PC-3 (cell line): ENCODE measurements at regions not wholly inside any gene's neighbourhood (a gene's known extent, or its start where the extent isn't known, plus 50 kb on each side); places are given as distances from the start of the nearest gene placed in this dataset.

Experiments
- ATAC-seq: fragments of 200-7000 bp; cut with Tn5 transposase; 2 replicates; pipeline ENCODE4 v1.9.1; 2020; ENCODE audit warnings: mild to moderate bottlenecking, moderate library complexity
- BruUV-seq: library from RNA; stranded (reverse); fragments of 400-500 nt; replicated peaks from 2 replicates; lab custom pipeline; 2021; lab: Mats Ljungman, UMichigan
- CTCF ChIA-PET: fragments of 300-600 bp; sonication (Branson Sonifier 250); formaldehyde crosslinking; loops from one replicate; lab custom pipeline; 2022; ENCODE audit warnings: antibody characterized with exemption; lab: Charles Lee
- POLR2A ChIA-PET: fragments of 300-600 bp; sonication (Branson Sonifier 250); formaldehyde crosslinking; loops from one replicate; lab custom pipeline; 2022; ENCODE audit warnings: antibody characterized with exemption; ENCODE audit not compliant: unreplicated experiment; lab: Charles Lee
- DNase-seq: peaks from one replicate; pipeline ENCODE4 v3.0.0-alpha.2; 2015
- H2AFZ ChIP-seq: fragments of 300-600 bp; sonication (generic); 2 replicates; pipeline ENCODE4 v1.6.0; 2016; ENCODE audit warnings: antibody characterized with exemption, low read length
- H3F3A ChIP-seq: fragments of 300-600 bp; sonication (generic); one replicate; pipeline ENCODE4 v1.6.0; 2017; ENCODE audit warnings: antibody characterized with exemption, low read length, control low read depth, mild to moderate bottlenecking; ENCODE audit not compliant: unreplicated experiment
- H3K27ac ChIP-seq: fragments of 300-600 bp; sonication (generic); 2 replicates; pipeline ENCODE4 v1.5.1; 2016; ENCODE audit warnings: mild to moderate bottlenecking, low read length
- H3K27me3 ChIP-seq: fragments of 300-600 bp; sonication (generic); 2 replicates; pipeline ENCODE4 v1.6.1; 2016; ENCODE audit warnings: low read length, mixed read lengths
- H3K36me3 ChIP-seq: fragments of 300-600 bp; sonication (generic); 2 replicates; pipeline ENCODE4 v1.6.1; 2016; ENCODE audit warnings: low read depth, mixed run types, low read length, mixed read lengths
- H3K4me1 ChIP-seq: fragments of 300-600 bp; sonication (generic); 2 replicates; pipeline ENCODE4 v1.5.1; 2016; ENCODE audit warnings: low read length; ENCODE audit not compliant: insufficient read depth
- H3K4me2 ChIP-seq: fragments of 300-600 bp; sonication (generic); 2 replicates; pipeline ENCODE4 v1.6.0; 2016; ENCODE audit warnings: low read length
- H3K4me3 ChIP-seq: fragments of 300-600 bp; sonication (generic); 2 replicates; pipeline ENCODE4 v1.5.1; 2016; ENCODE audit warnings: mild to moderate bottlenecking, low read length, mixed read lengths
- H3K79me2 ChIP-seq: fragments of 300-600 bp; sonication (generic); 2 replicates; pipeline ENCODE4 v1.6.1; 2017; ENCODE audit warnings: low read length, mixed read lengths
- H3K9ac ChIP-seq: fragments of 300-600 bp; sonication (generic); 2 replicates; pipeline ENCODE4 v1.6.0; 2016; ENCODE audit warnings: mild to moderate bottlenecking, low read length
- H3K9me2 ChIP-seq: fragments of 300-600 bp; sonication (generic); replicated peaks from 2 replicates; pipeline ENCODE4 v1.6.1; 2016; ENCODE audit warnings: mixed run types, low read length, mixed read lengths
- H3K9me3 ChIP-seq: fragments of 300-600 bp; sonication (generic); 2 replicates; pipeline ENCODE4 v1.6.1; 2016; ENCODE audit warnings: low read length, mixed read lengths
- H4K20me1 ChIP-seq: fragments of 300-600 bp; sonication (generic); 2 replicates; pipeline ENCODE4 v1.6.1; 2016; ENCODE audit warnings: low read length, mixed read lengths
- EZH2 ChIP-seq: fragments of 300-600 bp; sonication (generic); IDR thresholded peaks from one replicate; pipeline ENCODE4 v1.6.1; 2017; ENCODE audit warnings: antibody characterized with exemption, mild to moderate bottlenecking, low read length; ENCODE audit not compliant: unreplicated experiment
- EZH2phosphoT487 ChIP-seq: fragments of 300-600 bp; sonication (generic); IDR thresholded peaks from 2 replicates; pipeline ENCODE4 v1.6.1; 2018; ENCODE audit warnings: mild to moderate bottlenecking, antibody characterized with exemption, low read length, borderline replicate concordance
- intact Hi-C: fragments of 100-400 bp; cut with micrococcal nuclease; formaldehyde crosslinking; loops from 2 replicates; pipeline ENCODE4 v1.9.0; 2023
- TF ChIP-seq, protein P1 (sequence below): fragments of 300-600 bp; sonication (generic); conservative IDR thresholded peaks from 2 replicates; pipeline ENCODE4 v1.5.1; 2017; ENCODE audit warnings: antibody characterized with exemption, low read depth, mild to moderate bottlenecking, low read length

DNA sequence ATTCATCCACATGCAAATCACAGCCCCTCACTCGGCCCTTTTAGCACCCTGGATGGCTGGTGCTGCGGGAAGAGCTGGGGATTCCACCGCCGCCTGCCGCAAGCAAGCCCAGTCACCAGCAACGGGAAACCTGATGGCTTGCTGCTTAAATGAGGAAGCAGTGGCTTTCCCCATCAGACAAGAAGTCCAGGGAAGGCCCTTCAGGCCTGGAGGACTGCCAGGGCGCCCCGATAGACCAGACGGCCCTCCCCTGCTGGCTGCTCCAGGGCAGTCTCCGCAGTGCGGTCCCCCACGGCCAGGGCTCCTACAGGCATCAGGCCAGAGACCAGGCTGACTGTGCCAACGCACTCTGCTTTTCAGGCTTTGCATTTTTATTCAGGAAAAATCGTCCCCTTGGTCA lies 439.1 kb downstream of the EIPR1 start:
- Histone ChIP-seq H3K79me2 (no peaks in the 10 kb centered on the region), H3K27ac (no peak overlapping the region), H3F3A (no peaks in the 10 kb centered on the region), H3K4me3 (no peak overlapping the region), H3K4me2 (no peak overlapping the region), H3K9me3 (no peaks in the 10 kb centered on the region), H3K4me1 (no peaks in the 10 kb centered on the region), H3K27me3 (0 out of 2 replicates have a peak, but pooled peaks cover 7% of the 10 kb centered on the region), H3K9me2 (no peaks in the 10 kb centered on the region), H3K9ac (no peak overlapping the region), H2AFZ (no peak overlapping the region), H4K20me1 (no peaks in the 10 kb centered on the region), H3K36me3 (no peaks in the 10 kb centered on the region)
- POLR2A ChIA-PET: no interaction called here
- intact Hi-C loops: no loop called here
- TF ChIP-seq EZH2phosphoT487 (no peak), EZH2 (no peak)
- TF ChIP-seq, protein P1, sequence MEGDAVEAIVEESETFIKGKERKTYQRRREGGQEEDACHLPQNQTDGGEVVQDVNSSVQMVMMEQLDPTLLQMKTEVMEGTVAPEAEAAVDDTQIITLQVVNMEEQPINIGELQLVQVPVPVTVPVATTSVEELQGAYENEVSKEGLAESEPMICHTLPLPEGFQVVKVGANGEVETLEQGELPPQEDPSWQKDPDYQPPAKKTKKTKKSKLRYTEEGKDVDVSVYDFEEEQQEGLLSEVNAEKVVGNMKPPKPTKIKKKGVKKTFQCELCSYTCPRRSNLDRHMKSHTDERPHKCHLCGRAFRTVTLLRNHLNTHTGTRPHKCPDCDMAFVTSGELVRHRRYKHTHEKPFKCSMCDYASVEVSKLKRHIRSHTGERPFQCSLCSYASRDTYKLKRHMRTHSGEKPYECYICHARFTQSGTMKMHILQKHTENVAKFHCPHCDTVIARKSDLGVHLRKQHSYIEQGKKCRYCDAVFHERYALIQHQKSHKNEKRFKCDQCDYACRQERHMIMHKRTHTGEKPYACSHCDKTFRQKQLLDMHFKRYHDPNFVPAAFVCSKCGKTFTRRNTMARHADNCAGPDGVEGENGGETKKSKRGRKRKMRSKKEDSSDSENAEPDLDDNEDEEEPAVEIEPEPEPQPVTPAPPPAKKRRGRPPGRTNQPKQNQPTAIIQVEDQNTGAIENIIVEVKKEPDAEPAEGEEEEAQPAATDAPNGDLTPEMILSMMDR: no peak
- no TSS peak for BruUV-seq
- DNase-seq: no peak
- ATAC-seq: no peak
- CTCF ChIA-PET: no interaction called here

DNA sequence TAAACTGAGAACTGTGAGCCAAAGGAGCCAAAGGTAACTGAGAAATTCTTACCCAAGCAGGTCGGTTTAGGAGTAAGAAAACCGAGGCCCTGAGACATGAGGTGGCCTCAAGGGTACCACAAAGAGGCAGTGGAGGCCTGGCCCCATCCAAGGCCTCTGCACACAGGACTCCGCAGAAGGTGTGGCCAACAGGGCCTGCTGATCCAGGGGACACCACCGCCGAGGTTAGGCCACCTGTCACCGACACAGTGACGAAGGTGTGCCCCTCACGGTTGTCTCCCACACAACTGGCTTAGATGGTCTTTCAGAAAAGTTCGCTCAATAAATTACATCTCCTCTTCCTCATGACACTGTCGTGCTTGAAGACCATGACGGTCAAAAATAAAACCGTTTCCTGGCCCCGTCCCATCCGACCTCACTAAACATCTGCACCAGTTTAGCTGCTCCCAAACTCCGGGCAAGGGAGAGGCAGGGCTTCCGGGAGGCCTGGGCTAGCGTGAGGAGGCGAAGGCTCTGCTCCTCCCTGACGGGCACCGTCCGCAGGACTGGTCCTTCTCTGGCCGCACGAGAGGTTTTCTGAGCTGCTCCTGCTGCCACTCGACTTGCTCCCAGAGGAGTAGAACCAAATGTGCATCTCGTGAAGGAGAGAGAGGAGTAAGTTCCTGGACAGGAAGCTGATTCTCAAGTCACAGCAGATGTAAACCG lies 442.0 kb downstream of the EIPR1 start:
- H3K4me2 ChIP-seq: no peak overlapping the region
- H3K4me1 ChIP-seq: no peaks in the 10 kb centered on the region
- no peak overlapping the region for H3K4me3 ChIP-seq
- no peaks in the 10 kb centered on the region for H3K79me2 ChIP-seq
- ATAC-seq (no peak), DNase-seq (no peak)
- no peak overlapping the region for H2AFZ ChIP-seq
- H3K9ac ChIP-seq: no peak overlapping the region
- H3K9me2 ChIP-seq: no peaks in the 10 kb centered on the region
- POLR2A ChIA-PET: no interaction called here
- no peaks in the 10 kb centered on the region for H3K9me3 ChIP-seq
- no peaks in the 10 kb centered on the region for H3K36me3 ChIP-seq
- H3F3A ChIP-seq: no peaks in the 10 kb centered on the region
- 0 out of 2 replicates have a peak, but pooled peaks cover 8% of the 10 kb centered on the region for H3K27me3 ChIP-seq
- TF ChIP-seq EZH2phosphoT487 (no peak), EZH2 (no peak)
- TF ChIP-seq, protein P1: no peak
- CTCF ChIA-PET: no interaction called here
- no TSS peak for BruUV-seq
- H3K27ac ChIP-seq: no peak overlapping the region
- no peaks in the 10 kb centered on the region for H4K20me1 ChIP-seq
- intact Hi-C loops: no loop called here

DNA sequence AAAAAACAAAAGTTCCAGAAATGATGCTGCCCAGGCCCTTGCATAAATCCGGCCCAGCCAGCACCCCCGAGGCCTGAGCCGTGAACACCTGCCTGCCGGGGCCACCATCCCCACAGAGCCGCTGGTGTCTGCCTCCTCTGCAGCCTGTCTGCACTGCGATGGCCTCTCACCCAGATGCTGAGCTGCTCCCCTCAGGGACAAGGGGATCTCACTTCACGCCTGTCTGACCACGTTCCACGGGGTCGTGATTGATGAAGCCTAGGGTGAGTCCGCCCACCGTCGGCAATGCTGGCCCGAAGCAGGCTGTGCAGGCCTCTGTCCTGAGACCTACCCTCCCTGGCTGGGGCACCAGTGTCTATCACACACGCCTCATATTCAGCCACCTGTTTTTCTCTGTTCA lies 444.2 kb downstream of the EIPR1 start:
- Histone ChIP-seq H3K9me3 (0 out of 2 replicates have a peak, but pooled peaks cover 6% of the 10 kb centered on the region), H4K20me1 (no peaks in the 10 kb centered on the region), H3K79me2 (no peaks in the 10 kb centered on the region), H3K9me2 (no peaks in the 10 kb centered on the region), H3K27me3 (0 out of 2 replicates have a peak, but pooled peaks cover 8% of the 10 kb centered on the region), H3K4me1 (no peaks in the 10 kb centered on the region), H3K4me2 (no peak overlapping the region), H2AFZ (no peak overlapping the region), H3K27ac (no peak overlapping the region), H3K36me3 (no peaks in the 10 kb centered on the region), H3K4me3 (no peak overlapping the region), H3K9ac (no peak overlapping the region), H3F3A (no peaks in the 10 kb centered on the region)
- CTCF ChIA-PET: no interaction called here
- no peak for TF ChIP-seq EZH2phosphoT487
- TF ChIP-seq, protein P1: no peak
- no peak for TF ChIP-seq EZH2
- ATAC-seq (no peak), DNase-seq (no peak)
- no TSS peak for BruUV-seq
- intact Hi-C loops: no loop called here
- POLR2A ChIA-PET: no interaction called here
